Embryonic facial prominence (tissue), 1 donor: ENCODE measurements at regions not wholly inside any gene's neighbourhood (a gene's known extent, or its start where the extent isn't known, plus 50 kb on each side); places are given as distances from the start of the nearest gene placed in this dataset.
"Not testable (repeated sequence)": the region's sequence is repeated elsewhere in the genome, so short reads cannot be mapped to it uniquely, and the experiment has no call there.

ENCODE experiments used
- DNase-seq: peaks from one replicate; pipeline ENCODE4 v3.0.0-alpha.2; 2016; ENCODE audit errors: extremely low spot score

GRCh38 chr10:62589689-62590088 is 214.8 kb upstream of the ADO start:
- DNase-seq, result no peak

- DNase-seq, result no peak
Observed at GRCh38 chr10:62590306-62590705, 214.2 kb upstream of the ADO start.

GRCh38 chr10:62594093-62594520 is 210.4 kb upstream of the ADO start:
- no peak for DNase-seq

- DNase-seq, result no peak
Observed at GRCh38 chr10:62597226-62597625, 207.3 kb upstream of the ADO start.

- DNase-seq, result no peak
Observed at GRCh38 chr10:62599161-62599560, 205.4 kb upstream of the ADO start.

- DNase-seq, result not testable (repeated sequence)
Observed at GRCh38 chr10:62606551-62606950, 198.0 kb upstream of the ADO start.

- not testable (repeated sequence) for DNase-seq
Observed at GRCh38 chr10:62608189-62608875, 196.2 kb upstream of the ADO start.

DNA sequence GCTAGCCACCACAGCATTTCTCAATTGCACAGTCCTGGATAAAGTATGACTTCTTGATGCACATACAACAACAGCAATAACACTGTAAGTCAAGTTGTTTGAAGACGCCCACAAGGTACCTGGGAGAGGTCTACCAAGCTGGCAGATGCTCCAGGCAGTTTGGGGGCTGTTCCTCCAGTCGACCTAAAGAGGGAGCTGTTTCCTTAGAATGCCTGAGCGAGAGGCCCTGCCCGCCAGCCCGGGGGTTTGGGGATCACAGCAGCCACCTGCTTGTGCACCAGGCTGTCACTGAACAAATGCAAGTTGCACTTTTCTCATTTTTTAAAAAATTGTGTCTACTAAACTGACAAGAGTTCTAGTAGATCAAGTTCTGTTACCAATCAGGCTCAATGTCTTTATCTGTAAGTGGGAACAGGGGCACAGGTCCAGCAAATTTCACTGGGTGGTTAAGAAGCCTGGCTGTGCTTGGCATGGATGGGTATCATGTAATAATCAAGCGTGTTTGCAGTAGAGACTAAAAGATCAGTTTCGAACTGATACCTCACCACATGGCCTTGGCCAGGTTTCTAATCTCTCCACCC is 193.8 kb upstream of the ADO start:
- DNase-seq, result no peak

GRCh38 chr10:62613424-62613823 is 191.1 kb upstream of the ADO start:
- DNase-seq, result no peak

- no peak for DNase-seq
Observed at GRCh38 chr10:62613859-62614258, 190.7 kb upstream of the ADO start.

- no peak for DNase-seq
Observed at GRCh38 chr10:62614389-62615157, 189.9 kb upstream of the ADO start.

DNA sequence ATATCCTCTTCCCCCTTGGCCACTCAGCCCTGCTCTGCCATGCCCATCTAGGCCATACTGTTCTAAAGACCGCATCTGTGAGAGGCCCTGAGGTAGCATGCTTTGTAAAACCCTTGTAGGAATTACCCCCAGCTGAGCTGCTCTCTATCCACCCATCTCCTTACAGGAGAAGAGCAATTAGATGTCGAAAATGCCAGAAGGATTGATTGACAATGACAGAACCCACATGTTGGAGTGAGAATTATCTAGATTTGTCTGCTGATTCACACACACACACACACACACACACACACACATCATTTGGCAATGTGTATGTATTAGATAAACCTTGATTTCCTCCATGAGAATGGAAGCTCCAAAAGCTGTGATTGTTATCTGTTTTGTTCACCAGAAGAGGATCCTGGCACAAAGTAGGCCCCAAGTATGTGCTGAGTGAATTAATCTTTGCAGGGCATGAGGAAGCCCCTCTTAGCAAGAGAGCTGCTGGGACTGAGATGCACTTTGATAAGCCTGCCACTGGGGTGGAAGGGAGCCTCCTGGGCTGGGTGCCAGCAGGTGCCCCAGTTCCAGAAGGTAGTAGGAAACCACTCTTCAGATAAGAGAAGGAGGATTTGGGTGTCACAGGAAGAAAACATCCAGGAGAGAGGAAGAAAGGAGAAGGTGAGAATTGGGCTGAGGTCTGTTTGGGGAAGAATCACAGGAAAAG is 187.5 kb upstream of the ADO start:
- no peak for DNase-seq

- no peak for DNase-seq
Observed at GRCh38 chr10:62617652-62618051, 186.9 kb upstream of the ADO start.

DNA sequence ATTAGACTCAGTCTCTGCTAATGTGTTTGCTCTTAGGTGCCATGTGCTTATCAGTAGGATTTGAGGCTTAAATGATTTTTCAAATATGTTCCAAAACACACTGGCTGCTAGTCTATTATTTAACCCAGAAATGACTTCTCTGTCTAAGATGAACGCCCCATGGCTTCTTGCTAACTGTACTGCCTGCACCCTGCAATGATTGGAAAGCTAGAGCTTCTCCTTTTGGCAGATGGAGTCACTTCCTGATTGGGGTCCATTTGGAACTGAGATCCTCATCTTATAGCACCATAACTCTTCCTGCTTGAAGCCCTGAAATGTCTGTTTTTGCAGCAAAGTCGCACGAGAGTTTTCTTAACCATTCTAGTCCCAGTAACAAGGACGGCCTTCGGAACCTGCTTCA is 186.5 kb upstream of the ADO start:
- no peak for DNase-seq

DNA sequence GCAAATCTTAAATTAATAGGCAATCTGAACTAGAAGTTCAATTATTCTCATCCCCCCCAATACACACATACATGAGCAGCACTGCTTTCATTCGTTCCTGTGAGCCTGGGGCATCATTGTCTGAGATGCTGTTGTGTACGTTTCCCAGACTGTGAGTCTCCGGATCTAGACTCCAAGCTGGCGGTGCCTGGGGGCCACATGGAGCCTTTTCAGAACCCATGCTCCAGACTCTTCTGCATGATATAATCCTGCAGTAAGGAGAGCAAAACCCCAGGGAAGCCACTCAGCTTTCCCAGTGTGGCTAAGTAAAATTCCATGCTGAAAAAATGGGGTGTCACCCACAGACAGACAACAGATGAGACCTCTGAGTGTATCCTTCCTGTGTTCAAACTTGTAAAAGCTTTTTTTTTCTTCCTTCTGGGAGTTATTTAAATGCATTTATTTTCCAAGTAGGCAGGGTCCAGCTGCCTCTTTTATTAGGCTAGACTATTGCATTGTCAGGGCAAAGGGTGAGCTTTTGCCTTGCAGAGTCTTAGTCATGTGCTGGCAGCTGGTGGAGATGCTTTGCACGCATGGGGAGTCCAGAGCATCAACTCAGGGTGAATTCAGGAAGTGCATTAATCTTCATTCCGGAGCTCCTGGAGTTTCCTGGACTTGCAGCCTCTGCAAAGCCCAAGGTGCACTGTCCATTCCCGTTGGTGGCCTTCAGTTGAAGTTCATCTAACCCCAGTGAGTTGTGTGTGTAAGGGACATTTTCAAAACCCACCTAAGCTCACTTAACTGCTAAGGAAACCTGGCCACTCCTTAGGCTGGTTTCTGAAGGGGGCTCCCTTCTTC is 185.7 kb upstream of the ADO start:
- no peak for DNase-seq

DNA sequence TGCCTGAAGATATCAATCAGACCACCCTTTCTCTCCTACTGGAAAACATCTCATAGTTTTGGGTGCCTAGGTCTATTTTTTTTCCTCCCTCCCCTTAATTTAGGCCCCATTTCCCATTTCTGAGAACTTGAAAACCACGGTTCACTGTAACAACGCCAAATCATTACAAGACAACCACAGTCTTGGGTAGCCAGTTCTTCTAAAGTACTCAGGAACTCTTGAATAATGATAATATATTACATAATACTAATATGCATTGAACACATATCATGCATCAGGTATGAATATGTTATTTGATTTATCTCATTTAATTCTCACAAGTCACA is 185.1 kb upstream of the ADO start:
- no peak for DNase-seq

DNA sequence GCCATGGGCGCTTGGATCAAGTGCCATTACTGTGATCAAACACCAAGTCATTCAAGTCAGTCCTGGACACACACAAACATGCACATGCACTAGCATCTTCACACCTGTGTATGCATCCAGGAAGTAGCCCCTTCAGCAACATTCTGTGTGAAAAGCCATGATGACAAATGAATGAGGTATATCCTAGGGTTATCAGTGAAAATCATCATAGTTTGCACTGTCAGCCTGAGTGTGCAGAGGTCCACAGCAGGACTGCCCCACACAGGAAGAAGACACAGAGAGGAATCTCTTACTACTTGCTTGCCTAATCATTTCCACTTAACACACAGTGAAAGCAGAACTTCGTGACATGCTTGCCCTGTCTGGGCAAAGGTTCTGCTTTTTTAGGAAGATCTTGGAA is 184.0 kb upstream of the ADO start:
- no peak for DNase-seq

DNA sequence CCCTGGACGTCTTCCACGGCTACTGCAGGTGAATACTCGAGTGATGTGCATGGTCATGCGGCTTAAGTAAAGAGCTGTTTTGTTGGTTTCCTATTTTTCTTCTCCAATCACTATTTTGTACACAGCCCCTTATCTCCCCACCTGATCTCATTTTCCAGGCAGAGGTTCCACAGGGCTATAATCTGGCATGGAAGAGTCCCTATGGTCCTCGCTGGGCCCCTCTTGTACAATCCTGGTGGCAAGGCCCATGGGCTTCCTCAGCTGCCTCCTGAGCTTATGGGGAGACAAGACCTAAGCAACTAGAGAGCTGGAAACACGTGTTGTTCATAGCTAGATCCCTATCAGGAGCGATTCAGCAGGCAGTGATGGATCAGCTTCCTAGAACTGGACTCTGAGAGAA is 181.3 kb upstream of the ADO start:
- no peak for DNase-seq

DNA sequence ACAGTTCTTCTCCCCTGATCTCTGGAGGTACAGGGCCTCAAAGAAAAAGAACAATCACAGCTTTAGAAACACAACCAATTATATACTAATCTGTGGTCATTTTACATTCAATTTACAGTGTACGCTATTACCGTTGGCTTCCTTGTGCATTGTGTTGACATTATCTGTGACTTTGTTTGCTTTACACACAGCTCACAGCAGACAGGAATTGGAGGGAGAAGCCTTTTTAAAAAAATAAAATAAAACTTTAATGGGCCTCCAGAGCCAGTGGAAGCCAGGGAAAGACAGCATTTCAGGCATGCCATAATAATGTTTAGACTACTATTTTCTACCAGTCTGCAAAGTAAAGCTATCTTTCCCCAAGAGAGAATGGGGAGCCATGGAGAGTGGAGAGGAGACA is 179.0 kb upstream of the ADO start:
- no peak for DNase-seq

GRCh38 chr10:62626079-62626478 is 178.4 kb upstream of the ADO start:
- DNase-seq, result no peak

GRCh38 chr10:62626817-62627216 is 177.7 kb upstream of the ADO start:
- no peak for DNase-seq

DNA sequence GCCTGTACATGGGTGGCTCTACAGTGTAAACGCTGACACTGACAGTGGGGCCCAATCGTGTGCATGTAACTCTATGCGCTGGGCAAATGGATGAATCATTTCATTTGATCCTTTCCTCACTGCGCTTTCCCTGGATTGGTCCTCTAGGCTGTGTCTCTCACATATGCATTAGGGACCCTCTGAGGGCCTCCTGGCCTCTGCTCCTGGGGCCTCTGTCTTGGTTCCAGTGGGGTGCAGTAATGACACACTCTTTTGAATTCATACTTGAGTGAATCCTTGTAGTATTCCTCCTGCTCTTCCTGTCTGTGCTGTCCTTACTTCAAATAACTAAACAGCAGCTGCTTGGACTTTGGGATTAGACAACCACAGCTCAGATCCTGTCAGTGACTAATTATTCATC is 176.5 kb upstream of the ADO start:
- DNase-seq, result no peak
